RWPE2 (cell line): ENCODE measurements at regions not wholly inside any gene's neighbourhood (a gene's known extent, or its start where the extent isn't known, plus 50 kb on each side); places are given as distances from the start of the nearest gene placed in this dataset.

Experiments used
- ATAC-seq: fragments of 200-7000 bp; cut with Tn5 transposase; 3 replicates; pipeline ENCODE4 v1.9.1; 2021; ENCODE audit warnings: low read depth
- DNase-seq: peaks from one replicate; pipeline ENCODE4 v3.0.0-alpha.2; 2020; ENCODE audit warnings: low spot score
- H3K27ac ChIP-seq: fragments of 450-650 bp; 2 replicates; pipeline ENCODE4 v1.5.1; 2017; ENCODE audit warnings: mild to moderate bottlenecking; ENCODE audit not compliant: poor library complexity, severe bottlenecking
- H3K27me3 ChIP-seq: fragments of 250-450 bp; sonication (Bioruptor Pico); 2 replicates; pipeline ENCODE4 v1.5.1; 2021; ENCODE audit warnings: mild to moderate bottlenecking, moderate library complexity; ENCODE audit not compliant: insufficient read depth, poor library complexity, severe bottlenecking
- H3K36me3 ChIP-seq: fragments of 250-450 bp; sonication (Bioruptor Pico); 2 replicates; pipeline ENCODE4 v1.5.1; 2020; ENCODE audit warnings: low read depth, mild to moderate bottlenecking, moderate library complexity
- H3K4me1 ChIP-seq: fragments of 250-450 bp; sonication (Bioruptor Pico); 2 replicates; pipeline ENCODE4 v1.5.1; 2021; ENCODE audit warnings: mild to moderate bottlenecking, moderate library complexity; ENCODE audit not compliant: insufficient read depth, poor library complexity, severe bottlenecking
- H3K4me3 ChIP-seq: fragments of 250-450 bp; sonication (Bioruptor Pico); 2 replicates; pipeline ENCODE4 v1.5.1; 2021; ENCODE audit warnings: mild to moderate bottlenecking, moderate library complexity; ENCODE audit not compliant: severe bottlenecking
- H3K9me3 ChIP-seq: fragments of 250-450 bp; sonication (Bioruptor Pico); 2 replicates; pipeline ENCODE4 v1.5.1; 2021; ENCODE audit warnings: mild to moderate bottlenecking, moderate library complexity; ENCODE audit not compliant: severe bottlenecking
- CTCF ChIP-seq: fragments of 450-650 bp; IDR thresholded peaks from one replicate; pipeline ENCODE4 v1.5.1; 2017; ENCODE audit warnings: mild to moderate bottlenecking, moderate library complexity; ENCODE audit not compliant: poor library complexity, severe bottlenecking

- ATAC-seq (no peak), DNase-seq (no peak)
- Histone ChIP-seq H3K9me3 (no peaks in the 10 kb centered on the region), H3K4me3 (no peak overlapping the region), H3K27ac (no peak overlapping the region), H3K36me3 (no peaks in the 10 kb centered on the region), H3K4me1 (no peaks in the 10 kb centered on the region), H3K27me3 (no peaks in the 10 kb centered on the region)
- no peak for TF ChIP-seq CTCF
Observed at GRCh38 chr13:68806125-68806524, 1301.5 kb upstream of the ATXN8OS start.

DNA sequence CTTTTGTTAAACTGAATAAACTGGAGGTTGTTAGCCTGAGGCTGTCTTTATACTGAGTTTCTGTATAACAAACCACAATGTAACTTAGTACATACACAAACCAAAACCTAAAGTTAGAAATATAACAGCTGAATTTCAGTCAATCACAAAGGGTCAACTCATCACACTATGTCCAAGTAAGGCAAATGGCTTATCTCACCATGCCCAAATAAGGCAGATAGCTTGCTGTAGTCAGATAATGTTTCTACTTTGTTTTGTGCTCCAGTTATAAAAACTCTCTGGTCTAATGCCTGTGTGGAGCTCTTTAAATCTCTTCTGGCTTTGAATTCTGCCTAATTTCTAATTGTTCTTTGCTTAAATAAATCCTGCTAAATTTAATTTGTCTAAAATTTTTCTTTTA is 1323.4 kb upstream of the ATXN8OS start:
- DNase-seq (no peak), ATAC-seq (no peak)
- Histone ChIP-seq H3K36me3 (no peaks in the 10 kb centered on the region), H3K27ac (no peak overlapping the region), H3K9me3 (no peaks in the 10 kb centered on the region), H3K27me3 (no peaks in the 10 kb centered on the region), H3K4me3 (no peak overlapping the region), H3K4me1 (no peaks in the 10 kb centered on the region)
- TF ChIP-seq CTCF: no peak

DNA sequence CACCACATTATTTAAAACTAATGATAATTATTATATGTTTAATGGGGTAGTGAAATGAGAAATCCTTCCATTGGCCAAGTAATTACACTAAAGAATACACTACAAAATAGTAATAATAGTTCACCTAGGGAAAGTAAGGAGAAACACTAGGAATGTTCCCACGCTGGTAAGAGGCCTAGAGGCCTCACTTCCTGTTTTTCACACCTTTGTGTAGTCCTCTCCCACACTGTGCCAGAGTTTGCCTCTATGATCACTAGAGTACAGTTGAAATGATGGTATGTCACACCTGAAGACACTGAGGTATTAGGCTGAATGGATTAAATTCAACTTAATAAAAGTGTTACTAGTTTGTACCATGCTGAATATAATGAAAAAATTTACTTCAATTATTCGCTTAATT is 1348.0 kb upstream of the ATXN8OS start:
- no peak overlapping the region for H3K27ac ChIP-seq
- no peaks in the 10 kb centered on the region for H3K9me3 ChIP-seq
- no peak for TF ChIP-seq CTCF
- no peaks in the 10 kb centered on the region for H3K4me1 ChIP-seq
- DNase-seq (no peak), ATAC-seq (no peak)
- H3K36me3 ChIP-seq: no peaks in the 10 kb centered on the region
- no peak overlapping the region for H3K4me3 ChIP-seq
- H3K27me3 ChIP-seq: no peaks in the 10 kb centered on the region

DNA sequence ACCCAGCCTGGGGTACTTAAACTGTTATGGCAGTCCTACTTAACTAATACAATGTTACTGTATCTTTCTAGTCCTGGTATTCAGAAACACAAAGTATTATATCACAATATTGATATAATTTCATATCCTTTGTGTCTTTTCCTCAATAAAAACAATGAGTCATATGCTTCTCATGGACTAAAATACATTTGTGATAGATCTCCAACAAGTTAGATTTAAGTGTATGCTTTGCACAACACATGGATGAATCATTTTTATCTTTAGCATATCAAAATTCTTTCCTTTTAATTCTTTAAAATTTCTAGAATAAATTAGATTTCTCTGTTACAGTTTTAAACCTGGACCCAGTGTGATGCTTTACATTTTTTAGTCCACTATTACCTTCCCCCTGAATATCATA is 1357.8 kb upstream of the ATXN8OS start:
- TF ChIP-seq CTCF: no peak
- DNase-seq (no peak), ATAC-seq (no peak)
- H3K36me3 ChIP-seq: no peaks in the 10 kb centered on the region
- H3K27me3 ChIP-seq: no peaks in the 10 kb centered on the region
- no peak overlapping the region for H3K4me3 ChIP-seq
- H3K4me1 ChIP-seq: peaks cover 3% of the 10 kb centered on the region
- H3K9me3 ChIP-seq: no peaks in the 10 kb centered on the region
- H3K27ac ChIP-seq: no peak overlapping the region

GRCh38 chr13:68748038-68748437 is 1359.6 kb upstream of the ATXN8OS start:
- DNase-seq (no peak), ATAC-seq (no peak)
- H3K4me3 ChIP-seq: no peak overlapping the region
- H3K4me1 ChIP-seq: peaks cover 3% of the 10 kb centered on the region
- no peaks in the 10 kb centered on the region for H3K36me3 ChIP-seq
- no peak overlapping the region for H3K27ac ChIP-seq
- no peaks in the 10 kb centered on the region for H3K9me3 ChIP-seq
- H3K27me3 ChIP-seq: no peaks in the 10 kb centered on the region
- no peak for TF ChIP-seq CTCF
